SH-SY5Y (cell line): ENCODE measurements at regions not wholly inside any gene's neighbourhood (a gene's known extent, or its start where the extent isn't known, plus 50 kb on each side); places are given as distances from the start of the nearest gene placed in this dataset.

Source experiments
- GATA2 ChIP-seq: IDR thresholded peaks from 2 replicates; pipeline ENCODE4 v1.6.1; 2011; ENCODE audit warnings: mild to moderate bottlenecking, low read depth, low read length
- GATA3 ChIP-seq: IDR thresholded peaks from 2 replicates; pipeline ENCODE4 v1.6.1; 2011; ENCODE audit warnings: low read depth, mild to moderate bottlenecking, low read length, moderate library complexity

GRCh38 chr1:4965346-4966075 lies 311.1 kb downstream of the AJAP1 start:
- TF ChIP-seq GATA3 (no peak), GATA2 (no peak)
